GM23248 (cell line): ENCODE measurements at regions not wholly inside any gene's neighbourhood (a gene's known extent, or its start where the extent isn't known, plus 50 kb on each side); places are given as distances from the start of the nearest gene placed in this dataset.

ENCODE experiments used
- EZH2 ChIP-seq: fragments of 200-600 bp; sonication (generic); IDR thresholded peaks from 2 replicates; pipeline ENCODE4 v1.6.1; 2018; ENCODE audit warnings: antibody characterized with exemption, mild to moderate bottlenecking; ENCODE audit not compliant: insufficient read depth, poor library complexity, severe bottlenecking
- EZH2phosphoT487 ChIP-seq: fragments of 200-600 bp; sonication (generic); IDR thresholded peaks from 2 replicates; pipeline ENCODE4 v1.6.1; 2018; ENCODE audit warnings: antibody characterized with exemption, moderate library complexity, mild to moderate bottlenecking, low read depth; ENCODE audit not compliant: insufficient read depth

GRCh38 chr15:46146915-46147314 lies 512.1 kb downstream of the SQOR start:
- TF ChIP-seq EZH2 (no peak), EZH2phosphoT487 (no peak)
